Frontal cortex (tissue), 3 donors: ENCODE measurements at regions not wholly inside any gene's neighbourhood (a gene's known extent, or its start where the extent isn't known, plus 50 kb on each side); places are given as distances from the start of the nearest gene placed in this dataset.
"Not testable (repeated sequence)": the region's sequence is repeated elsewhere in the genome, so short reads cannot be mapped to it uniquely, and the experiment has no call there.

Source experiments
- DNase-seq, 2 donors: peaks; one replicate each; pipeline ENCODE4 v3.0.0; 2012; ENCODE audit warnings: low spot score in 2 of 2
- FAIRE-seq: peaks from 2 replicates; lab custom pipeline; 2012; peaks lifted over from hg19 to GRCh38; lab: Jason Lieb, UNC
- donor health status: control.
- donor health status: control.
- donor health status: control.

DNA sequence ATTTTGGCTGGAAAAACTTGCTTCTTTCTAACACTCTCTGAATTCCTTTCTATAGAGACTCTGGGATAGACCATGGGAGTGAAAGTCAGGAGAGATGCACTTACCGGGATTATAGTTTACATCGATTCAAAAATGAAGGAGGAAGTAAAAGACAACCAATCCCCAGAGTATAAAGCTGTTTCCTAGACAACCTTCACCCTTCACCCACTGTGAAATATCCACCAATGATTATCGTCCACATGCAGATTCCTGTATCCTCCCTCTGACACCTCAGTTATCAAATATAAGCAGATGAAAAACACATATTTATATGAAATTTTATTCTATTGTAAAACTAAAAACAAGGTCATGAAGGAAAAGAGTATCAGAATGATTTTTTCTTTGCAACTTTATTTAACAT is 258.8 kb upstream of the GK2 start:
- FAIRE-seq: no peak
- no peak for DNase-seq

DNA sequence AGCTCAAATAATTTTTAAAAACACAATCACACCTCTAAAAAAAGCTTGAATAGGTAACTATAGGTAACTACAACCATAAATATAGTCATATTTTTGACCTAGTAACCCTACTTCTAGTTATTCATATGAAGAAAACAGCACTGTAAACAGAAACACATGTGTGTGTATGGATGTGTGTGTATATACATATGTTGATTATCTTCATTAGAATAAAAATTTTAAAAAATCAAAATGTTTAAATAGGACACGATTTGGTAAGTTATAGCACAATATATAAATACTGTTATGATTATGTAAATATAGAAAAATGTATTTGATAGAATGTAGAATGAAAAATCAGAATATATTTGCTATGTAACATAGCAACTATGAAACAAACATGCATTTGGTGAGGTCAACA is 258.1 kb upstream of the GK2 start:
- FAIRE-seq (no peak), DNase-seq (no peak)

DNA sequence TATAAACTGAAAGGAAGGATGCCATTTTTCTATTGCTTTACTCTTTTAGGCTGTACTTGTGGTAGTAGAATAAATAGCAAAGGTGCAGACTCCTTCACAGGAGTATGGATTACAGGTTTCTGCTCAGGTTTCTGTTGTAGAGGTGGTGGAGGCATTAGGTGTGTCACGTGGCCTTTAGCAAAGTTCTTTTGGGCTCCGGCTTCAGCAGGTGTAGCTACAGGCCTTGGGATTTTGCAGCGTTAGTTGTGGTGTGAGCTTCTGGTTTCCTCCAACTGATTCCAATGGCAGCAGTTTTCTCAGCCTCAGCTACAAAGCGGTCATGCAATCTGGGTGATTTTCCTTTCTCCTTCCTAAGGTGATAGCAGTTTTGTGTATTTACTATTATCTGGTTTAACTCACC is 255.8 kb upstream of the GK2 start:
- FAIRE-seq (no peak), DNase-seq (no peak)

DNA sequence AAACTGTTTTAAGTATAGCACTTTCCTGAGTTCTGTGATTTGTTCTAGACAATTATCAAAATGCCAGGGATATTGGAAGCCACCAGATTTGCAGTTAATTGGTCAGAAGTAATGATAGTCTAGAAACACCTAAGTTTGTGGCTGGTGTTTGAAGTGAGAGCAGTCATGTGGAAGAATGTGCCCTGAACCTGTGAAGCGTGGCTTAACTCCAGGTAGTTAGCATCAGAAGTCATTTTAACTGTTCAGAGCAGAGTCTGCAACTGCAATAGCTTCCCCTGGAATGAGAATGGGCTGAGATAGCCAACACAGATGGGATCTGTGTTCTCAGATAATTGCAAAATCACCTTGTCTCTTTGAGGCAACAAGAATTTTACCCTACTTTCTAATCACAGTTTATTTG is 255.1 kb upstream of the GK2 start:
- FAIRE-seq (no peak), DNase-seq (no peak)

DNA sequence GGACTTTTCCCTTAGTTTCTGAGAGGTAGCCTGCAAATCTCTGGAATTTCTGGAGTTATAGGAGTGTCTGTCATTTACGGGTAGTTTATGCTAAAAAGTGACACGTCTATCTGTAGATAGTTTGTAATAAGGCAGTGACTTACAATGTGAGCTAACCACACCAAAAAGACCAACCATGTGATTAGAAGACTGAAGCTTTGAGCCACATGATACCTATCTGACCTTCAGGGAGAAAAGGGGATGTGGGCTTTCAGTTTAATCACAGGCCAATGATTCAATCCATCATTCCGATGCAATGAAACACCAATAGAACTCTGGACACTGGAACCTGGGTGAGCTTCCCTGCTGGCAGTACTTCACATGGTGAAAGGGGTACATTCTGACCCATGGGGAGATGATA is 254.6 kb upstream of the GK2 start:
- no peak for FAIRE-seq
- no peak for DNase-seq

DNA sequence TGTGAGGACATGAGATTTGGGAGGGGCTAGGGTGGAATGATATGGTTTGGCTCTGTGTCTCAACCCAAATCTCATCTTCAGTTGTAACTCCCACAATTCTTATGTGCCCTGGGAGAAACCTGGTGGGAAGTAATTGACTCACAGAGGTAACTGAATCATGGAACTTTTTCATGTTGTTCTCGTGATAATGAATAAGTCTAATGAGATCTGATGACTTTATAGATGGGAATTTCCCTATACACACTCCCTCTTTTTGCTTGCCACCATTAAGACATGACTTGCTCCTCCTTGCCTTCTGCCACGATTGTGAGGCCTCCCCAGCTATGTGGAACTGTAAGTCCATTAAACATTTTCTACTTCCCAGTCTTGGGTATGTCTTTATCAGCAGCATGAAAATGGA is 253.2 kb upstream of the GK2 start:
- FAIRE-seq: no peak
- no peak for DNase-seq

DNA sequence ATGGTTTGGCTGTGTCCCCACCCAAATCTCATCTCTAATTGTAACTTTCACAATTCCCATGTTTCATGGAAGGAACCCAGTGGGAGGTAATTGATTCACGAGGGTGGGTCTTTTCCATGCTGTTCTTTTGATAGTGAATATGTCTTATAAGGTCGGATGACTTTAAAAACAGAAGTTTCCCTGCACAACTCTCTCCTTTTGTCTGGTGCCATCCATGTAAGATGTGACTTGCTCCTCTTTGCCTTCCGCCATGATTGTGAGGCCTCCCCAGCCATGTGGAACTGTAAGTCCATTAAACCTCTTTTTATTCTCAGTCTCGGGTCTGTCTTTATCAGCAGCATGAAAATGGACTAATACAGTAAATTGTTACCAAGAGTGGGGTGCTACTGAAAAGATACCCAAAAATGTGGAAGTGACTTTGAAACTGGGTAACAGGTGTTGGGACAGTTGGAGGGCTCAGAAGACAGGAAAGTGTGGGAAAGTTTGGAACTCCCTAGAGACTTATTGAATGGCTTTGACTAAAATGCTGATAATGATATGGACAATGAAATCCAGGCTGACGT is 251.4 kb upstream of the GK2 start:
- FAIRE-seq, DNase-seq: not testable (repeated sequence)

DNA sequence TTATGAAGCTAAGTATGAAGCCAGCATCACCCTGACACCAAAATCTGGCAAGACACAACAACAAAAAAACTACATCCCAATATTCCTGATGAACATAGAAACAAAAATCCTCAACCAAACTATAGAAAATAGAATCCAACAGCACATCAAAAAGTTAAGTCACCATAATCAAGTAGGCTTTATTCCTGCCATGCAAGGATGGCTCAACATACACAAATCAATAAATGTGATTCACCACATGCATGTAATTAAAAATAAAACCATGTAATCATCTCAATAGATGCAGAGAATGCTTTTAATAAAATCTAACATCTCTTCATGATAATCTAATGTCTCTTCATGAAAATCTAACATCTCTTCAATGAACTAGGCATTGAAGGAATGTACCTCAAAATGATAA is 249.4 kb upstream of the GK2 start:
- DNase-seq: no peak
- no peak for FAIRE-seq

DNA sequence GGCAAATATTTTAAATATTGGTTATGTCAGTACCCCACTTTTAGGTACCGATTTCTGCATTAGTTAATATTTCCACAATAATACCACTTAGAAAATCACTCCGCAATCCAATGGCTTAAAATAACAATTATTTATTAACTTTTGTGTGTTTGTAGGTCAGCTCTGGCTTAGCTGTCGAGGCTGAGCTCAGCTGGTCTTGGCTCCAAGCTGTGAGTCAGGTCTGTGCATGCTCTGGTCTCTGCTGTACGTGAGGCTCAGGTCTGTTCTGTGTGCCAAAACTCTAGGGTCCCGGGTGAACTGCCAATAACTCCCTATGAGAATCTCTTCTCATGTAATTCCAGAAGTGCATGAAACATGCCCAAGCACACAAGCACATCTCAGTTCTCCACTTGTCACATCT is 245.8 kb upstream of the GK2 start:
- DNase-seq (no peak), FAIRE-seq (no peak)

DNA sequence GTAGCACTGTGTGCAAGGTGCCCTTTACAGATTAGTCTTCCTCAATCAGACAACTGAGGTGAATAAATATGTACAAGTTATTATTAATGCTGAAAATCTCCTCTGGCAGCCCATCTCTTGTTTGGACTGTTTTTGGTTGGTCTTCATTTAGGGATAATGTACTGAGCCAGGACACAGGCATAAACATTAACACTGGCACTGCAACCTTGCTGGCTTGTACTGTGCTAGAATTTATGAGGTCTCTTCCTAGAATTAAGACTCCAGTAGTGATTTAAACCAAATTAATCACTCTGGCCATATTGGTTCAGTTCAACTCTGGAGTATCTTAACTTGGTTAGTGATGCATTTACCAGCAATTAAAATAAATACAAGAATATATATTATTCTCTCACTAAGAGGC is 244.7 kb upstream of the GK2 start:
- no peak for DNase-seq
- no peak for FAIRE-seq

DNA sequence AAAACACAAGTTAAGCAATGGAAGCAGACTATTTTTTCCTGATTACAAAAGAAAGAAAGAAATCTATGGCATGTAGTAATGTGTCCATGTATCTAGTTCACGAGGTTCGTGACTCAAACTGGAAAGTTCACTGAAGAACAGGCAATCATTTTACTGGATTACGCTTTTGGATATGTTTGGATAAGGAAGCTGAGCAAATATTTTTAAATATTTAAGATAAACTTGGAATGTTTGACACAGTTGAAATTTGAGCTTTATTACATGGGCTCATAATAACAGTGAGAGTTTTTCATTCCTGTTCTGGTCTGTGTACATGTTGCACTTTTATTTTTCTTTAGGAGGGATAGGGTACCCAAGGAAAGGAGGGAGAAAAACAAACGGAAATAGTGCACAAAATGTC is 244.2 kb upstream of the GK2 start:
- DNase-seq (no peak), FAIRE-seq (no peak)

DNA sequence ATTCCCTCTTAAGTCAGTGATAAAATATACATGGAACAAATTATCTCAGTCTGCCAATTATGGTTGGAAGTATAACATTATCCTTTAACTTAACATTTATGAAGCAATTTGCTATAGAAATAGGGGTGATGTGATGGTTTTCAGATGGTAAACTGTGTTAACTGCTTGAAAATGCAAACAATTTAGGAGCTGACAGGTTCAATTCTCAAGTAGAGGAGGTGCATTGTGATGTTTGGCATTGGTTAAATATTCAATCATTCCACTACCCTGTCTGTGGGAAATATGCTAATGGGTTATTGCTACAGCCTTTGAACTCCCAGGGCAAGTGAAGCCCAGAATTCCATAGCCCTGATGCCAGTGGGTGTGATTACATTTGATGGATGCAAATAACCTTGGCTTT is 243.4 kb upstream of the GK2 start:
- FAIRE-seq (no peak), DNase-seq (no peak)

DNA sequence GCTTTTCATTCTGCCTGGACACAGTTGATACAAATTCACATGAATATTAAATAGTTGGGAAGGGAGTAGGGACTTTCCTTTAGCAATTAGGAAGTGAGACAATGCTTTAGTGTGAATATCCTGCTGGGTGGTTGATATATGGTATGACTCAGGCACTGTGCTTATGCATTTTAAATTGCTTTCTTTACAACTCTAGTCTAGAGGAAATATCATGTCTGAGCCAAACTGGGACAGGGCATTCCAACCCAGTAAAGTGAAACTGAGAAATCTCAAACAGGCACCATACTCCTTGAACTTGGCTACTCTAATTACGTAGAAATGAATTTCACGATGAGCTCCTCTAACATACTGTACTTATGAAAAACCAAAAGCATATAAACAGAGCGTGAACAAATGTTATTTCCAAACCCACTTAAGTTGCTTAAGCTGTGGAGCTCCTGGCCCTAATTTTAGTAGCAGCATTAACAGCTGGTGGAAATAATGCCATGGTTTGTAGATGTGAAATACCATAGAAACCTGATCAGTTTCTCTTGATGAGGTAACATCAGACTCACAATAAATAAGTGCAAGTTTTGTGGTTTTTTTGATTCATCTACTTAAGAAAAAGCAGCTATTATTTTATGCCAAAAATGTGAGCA is 242.9 kb upstream of the GK2 start:
- no peak for FAIRE-seq
- no peak for DNase-seq

DNA sequence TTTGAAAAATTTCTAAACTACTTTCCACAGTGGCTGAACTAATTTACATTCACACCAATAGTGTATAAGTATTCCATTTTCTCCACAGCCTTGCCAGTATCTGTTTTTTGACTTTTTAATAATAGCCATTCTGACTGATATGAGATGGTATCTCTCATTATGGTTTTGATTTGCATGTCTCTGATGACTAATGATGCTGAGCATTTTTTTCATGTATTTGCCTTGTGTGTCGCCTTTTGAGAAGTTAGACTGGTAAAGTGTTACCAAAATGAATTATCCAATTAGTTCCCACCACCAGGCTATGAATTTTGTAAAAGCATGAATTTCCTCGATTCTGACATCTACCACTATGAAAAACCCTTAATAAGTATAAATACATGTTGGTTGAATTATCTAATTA is 242.2 kb upstream of the GK2 start:
- no peak for FAIRE-seq

DNA sequence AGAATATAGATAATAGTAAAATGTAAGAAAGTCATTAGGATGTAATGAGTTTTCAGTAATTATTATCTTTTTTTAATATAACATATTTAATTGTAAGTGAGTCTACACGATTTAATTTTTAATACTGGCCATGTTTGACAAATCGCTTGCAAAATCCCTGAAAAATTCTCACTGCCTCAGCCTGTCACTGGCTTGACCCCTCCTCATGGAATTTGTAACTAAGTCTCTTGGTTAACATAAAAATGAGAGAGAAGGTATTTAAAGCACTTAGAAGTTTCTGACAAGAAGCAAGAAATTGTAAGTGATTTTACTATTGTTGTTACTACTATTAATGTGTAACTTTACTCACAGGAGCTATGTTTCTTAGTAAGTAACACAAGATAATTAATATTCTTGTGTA is 237.9 kb upstream of the GK2 start:
- FAIRE-seq: no peak
- no peak for DNase-seq

More for the DNA sequence above, 242.2 kb upstream of the GK2 start:
- DNase-seq: no peak

DNA sequence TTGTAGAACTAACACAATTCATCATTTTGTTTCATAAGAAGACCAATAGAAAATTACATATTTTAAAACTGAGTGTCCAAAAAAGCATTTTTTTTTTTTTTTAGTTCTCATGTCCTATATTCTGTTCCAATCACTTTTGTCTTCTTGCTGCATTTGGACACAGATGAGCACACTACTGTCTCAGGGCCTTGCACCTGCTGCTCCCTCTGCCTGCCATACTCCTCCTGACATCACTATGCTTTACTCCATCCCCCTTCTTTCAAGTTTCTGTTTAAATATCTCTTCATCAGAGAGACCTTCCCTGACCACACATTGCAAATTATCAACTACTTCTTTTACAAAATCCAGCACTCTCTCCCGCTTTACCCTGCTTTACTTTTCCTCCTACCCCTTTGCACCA is 230.7 kb upstream of the GK2 start:
- FAIRE-seq (no peak), DNase-seq (no peak)

DNA sequence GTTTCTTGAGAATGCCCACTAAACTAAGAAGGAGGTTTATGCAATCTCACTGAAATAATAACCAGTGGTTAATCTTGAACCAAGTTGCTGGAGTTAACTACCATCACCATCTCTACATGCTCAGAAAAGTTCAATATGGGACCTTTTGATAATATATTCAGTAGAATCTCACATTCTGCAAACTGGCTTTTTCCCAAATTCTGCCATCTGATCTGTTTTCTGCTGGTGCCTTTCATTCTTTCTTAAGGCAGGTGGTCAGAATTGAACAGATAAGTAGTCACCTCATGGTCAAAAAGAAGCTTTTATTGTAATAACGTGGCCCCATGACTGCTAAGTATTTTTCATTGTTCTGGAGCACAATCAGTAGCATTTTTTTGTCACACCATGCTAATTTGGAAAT is 229.0 kb upstream of the GK2 start:
- DNase-seq (no peak), FAIRE-seq (no peak)

DNA sequence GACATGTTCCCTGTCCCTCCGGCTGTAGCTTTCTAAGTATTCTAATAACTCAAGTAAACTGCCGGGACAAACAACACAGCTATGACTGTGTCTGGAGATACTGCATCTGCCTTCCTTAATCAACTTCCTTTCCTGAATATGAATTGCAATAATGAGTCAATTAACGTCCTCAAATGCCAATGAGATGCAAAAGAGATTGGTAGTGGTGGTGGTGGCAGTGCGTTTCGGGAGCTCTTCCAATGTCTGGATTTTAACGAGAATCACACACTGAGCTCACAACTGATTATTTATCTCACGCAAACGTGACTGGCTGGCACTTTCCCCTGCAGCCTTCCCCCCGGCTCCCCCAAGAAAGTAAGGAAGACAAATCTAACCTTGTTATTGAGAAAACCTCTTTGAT is 226.1 kb upstream of the GK2 start:
- no peak for DNase-seq
- FAIRE-seq: no peak

DNA sequence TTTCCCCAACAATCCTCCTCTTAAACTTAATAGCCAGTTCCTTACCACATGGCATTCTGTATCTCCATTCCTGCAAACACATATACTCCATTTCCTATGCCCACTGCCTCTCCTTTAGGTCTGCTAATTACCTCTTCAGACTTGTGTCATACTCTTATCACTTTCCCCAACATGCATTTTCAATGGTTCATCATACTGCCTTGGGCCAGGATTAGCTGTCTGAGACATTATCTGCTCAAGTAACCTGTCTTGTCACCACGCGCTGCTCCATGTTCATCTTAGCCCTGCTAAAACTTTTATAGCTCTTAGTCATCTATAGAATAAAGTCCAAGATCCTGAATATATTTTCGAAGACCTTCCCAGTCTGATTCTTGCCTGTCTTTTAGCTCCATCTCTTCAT is 224.1 kb upstream of the GK2 start:
- FAIRE-seq: no peak

DNA sequence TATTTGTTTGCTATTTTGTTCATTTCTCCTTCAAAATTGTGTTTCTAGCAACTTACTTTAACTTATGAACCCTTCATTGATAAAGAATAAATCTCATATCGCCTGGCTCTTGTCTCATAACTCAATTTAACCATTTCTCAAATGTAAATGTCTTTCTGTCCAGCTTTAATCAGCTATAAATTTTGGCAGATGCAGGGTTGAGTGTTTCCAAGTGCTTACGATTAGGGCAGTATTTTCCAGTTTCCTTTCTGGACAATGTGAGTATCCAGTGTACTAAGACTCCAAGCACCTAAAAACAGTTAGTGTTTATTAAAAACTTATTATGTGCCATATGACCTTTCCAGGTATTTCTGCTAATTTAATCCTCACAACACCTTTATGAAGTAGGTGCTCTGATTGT is 218.6 kb upstream of the GK2 start:
- FAIRE-seq: no peak
- no peak for DNase-seq

More for the DNA sequence above, 224.1 kb upstream of the GK2 start:
- no peak for DNase-seq

DNA sequence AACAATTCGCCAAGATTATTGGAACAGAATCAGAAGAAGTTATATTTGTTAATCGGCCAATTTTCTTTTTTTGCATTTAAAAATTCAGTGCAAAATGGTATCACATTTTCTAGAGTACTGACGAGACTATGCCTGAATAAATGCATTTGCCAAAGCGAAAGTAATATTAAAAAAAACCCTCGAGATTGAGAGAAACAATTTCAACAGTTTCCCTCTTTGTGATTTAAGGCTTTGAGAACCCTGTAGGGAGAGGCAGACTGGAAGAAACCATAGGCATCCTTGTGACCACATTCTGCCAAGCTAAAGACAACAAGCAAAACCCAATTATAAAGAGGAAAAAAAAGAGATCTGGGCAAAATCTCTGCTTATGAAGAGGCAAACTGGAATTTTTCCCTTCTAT is 218.1 kb upstream of the GK2 start:
- DNase-seq: no peak
- no peak for FAIRE-seq

DNA sequence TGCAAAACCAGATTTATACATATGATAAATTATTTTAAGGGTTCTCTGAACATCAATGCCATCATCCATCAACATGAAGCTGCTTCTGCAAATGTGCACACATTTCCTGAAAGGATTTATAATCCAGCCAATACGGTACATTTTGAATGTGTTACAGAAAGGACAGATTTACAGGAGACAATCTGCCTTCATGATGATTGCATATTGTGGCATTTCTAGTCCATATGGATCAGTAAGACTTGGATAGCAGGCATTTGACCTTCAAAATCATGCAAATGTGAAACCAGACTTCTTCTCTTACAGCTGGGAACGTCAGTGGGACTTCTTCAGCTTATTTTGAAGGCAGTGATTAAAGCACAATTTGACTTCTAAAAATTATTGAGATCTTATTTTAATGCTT is 217.3 kb upstream of the GK2 start:
- DNase-seq (no peak), FAIRE-seq (no peak)
